GM21367 (cell line): ENCODE measurements at regions not wholly inside any gene's neighbourhood (a gene's known extent, or its start where the extent isn't known, plus 50 kb on each side); places are given as distances from the start of the nearest gene placed in this dataset.

Experiments used
- ATAC-seq: cut with Tn5 transposase; IDR thresholded peaks from one replicate; pipeline ENCODE4 v1.9.1; 2021; ENCODE audit not compliant: unreplicated experiment

DNA sequence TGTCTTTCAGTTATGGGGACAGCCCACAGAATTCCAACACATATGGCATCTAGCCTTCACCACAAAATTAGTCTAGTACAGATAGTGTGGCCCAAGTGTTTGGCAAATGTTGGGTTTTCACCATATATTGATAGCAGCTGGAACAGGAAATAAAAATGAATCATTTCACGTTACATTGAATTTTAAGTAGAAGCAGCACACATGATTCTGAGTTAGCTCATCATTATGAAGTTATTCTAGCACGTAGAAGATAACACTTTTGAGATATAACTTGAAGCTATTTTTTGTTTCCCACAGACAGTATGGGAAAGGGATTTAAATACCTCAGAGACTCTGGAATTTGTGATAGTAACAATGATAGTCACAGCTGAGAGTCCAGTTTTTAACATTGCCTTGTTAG lies 118.7 kb downstream of the FAT4 start:
- ATAC-seq: no peak

DNA sequence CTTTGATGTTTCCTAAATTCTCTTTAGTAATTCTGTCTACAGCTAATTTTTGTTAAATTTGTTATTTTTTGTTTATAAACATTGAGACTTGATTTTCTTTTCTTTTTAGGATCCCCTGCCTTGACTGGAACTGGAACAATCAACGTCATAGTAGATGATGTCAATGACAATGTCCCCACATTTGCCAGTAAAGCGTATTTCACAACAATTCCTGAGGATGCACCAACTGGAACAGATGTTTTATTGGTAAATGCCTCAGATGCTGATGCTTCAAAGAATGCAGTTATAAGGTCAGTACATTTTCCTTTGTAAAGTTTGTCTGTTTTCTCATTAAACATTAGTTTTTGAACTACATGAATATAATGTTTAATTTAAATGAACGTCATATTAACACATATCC lies 119.4 kb downstream of the FAT4 start:
- ATAC-seq: no peak

DNA sequence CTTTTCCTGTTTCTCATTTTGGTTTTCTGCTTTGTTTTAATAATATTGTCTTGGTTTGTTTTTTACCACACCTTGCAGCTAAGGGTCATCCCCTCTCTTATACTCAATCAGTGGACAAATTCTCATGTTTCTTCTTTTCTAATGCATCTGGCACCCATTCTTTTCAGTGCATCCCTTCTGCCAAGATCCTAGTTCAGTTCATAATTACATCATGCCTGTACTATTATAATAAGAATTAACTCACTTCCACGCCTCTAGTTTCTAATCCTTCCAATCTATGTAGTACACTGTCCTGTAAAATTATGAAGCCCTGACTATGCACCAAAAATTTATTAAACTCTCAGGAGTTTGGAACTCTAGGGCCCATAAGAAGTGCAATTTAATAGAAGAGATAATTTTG lies 126.1 kb downstream of the FAT4 start:
- ATAC-seq: no peak

DNA sequence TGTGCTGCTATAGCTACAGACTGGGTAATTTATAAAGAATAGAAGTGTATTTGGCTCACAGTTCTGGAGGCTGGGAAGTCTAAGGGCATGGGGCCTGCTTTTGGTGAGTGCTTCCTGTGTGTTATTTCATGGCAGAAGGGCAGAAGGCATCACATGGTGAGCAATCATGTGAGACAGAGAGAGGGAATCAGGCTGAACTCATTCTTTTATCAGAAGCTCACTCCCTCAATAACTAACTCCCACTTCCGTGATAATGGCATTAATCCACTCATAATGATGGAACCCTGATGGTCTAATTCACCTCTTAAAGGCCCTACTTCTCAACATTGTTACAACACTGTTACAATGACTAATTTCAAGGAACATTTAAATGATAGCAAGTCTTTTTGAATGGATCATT lies 129.4 kb downstream of the FAT4 start:
- ATAC-seq: no peak

DNA sequence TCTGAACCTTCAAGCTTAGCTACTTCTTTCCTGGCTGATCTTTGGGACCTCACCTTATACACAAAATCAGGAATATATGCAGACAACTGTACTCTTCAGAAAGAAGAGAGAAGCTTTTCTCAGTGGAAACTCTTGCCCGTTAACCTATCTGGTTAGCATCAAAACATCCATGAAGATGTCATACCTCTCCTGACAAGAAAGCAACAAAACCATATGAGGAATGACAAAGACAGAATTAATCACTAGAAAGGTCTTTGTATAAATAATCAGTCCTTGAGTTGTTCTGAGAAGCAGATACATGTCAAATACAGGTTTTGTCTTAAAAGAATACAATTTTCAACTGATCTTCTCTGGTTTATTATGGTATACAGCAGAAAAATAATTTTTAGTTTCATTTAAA lies 130.8 kb downstream of the FAT4 start:
- ATAC-seq: no peak

DNA sequence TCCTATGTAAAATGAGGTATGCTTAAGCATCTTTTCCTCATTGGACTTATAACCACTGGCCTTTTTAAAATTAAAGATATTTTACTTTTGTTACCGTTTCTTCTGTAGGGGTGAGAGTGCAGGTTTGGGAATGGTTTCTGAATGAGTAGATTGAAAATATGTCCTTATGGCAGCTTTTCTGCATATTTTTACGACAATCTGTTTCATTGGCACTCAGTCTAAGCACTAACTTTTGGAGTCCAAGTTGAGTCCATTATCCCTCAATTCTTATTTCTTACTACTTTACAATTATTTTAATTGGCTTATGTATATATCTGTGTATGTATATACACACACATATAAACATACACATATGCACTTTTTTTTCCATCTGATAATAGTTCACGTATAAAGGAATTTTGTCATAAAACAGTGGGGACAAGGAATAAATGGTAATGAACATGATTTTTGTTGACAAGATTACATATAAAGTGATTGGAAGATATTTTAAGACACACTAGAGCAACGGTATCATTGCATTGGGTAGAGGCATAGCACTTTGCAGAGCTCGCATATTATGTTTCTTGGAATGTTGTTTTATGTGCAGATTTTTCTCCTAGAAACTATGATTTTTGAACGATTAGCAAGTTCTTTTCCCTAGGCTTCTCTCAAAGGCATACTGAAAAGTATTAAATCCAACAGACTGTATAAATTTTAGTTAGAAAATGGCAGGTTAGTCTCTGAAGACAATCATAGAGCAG lies 133.0 kb downstream of the FAT4 start:
- ATAC-seq: no peak

DNA sequence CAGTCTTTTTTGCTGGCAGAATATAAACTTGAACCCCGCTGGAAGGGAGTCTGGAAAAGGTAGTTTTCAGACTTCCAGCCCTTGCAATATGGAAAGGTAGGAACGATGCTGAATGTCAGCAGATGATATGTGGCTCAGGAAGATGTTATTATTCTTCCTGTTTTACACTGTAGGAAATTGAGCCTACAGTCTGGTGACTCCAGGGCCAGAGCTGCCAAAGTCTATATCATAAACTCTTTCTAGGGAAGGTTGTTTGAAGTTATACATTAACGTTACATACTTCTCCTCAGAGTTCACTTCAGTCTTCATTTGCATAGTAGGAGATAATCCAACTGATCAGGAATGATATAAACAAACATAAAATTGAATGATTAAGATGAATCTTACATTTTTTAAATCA lies 141.3 kb downstream of the FAT4 start:
- ATAC-seq: no peak

DNA sequence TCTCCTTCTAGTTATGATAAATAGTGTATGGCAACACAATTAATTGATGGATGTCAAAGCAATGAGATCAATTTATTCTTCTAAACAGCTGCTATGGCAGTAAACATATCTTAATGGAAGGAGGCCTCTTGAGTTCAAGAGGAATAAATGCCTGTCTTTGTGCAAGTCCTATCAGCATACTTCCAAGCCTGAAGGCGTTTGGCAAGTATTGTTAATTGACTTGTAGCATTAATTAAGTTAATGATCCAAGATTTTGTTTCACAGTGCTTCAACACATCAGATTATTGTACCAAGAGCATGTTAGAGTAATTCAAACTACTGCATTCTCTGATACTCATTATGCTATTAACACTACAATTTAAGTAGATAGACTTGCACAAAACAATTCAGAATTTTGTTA lies 144.8 kb downstream of the FAT4 start:
- ATAC-seq: no peak

DNA sequence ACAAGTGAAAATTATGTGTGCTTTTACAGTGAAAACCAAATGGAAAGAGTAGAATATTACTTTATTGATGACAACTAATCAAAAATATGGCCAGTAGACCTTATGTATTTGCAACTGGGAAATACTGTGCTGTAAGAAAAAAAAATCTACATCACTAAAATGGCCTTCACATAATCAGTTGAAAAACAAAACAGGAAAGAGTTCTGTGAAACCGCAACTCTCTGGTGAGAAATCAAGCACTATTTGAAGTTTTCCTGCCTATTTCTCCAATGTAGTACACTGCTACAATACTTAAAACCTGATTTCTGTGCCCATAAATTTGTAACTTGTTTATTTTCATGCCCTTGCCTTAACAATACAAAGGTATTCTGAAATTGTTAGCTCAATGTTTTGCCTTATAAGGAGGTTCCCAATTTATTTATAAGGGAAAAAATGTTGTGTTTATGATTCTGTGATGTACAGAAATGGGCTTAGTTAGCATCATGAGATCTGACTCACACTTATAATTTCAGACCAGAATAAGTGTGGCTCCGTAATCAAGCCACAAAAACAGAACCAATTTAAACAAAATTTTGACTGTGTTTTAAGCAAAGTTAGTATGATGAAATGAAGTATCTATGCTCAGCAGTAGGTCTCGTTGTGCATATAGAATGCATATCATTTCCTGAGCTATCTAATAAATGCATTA lies 147.1 kb downstream of the FAT4 start:
- no peak for ATAC-seq

DNA sequence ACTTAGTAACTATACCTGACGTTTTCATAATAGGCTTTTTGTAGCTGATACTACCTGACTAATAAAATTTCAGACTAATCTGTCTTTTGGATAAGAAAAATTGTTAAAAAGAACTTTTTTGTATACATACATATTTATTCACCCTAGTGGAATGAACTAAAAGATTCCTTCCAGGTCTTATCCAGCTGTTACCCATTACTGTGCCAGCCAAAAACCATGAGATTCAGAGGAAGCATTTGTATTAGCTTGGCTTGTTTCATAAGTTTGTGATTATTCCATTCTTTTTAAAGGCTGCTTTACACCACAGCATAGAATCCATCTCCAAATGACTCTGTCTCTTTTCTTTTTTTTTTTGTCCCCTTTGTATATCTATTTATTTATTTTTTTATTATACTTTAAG lies 149.4 kb downstream of the FAT4 start:
- no peak for ATAC-seq

DNA sequence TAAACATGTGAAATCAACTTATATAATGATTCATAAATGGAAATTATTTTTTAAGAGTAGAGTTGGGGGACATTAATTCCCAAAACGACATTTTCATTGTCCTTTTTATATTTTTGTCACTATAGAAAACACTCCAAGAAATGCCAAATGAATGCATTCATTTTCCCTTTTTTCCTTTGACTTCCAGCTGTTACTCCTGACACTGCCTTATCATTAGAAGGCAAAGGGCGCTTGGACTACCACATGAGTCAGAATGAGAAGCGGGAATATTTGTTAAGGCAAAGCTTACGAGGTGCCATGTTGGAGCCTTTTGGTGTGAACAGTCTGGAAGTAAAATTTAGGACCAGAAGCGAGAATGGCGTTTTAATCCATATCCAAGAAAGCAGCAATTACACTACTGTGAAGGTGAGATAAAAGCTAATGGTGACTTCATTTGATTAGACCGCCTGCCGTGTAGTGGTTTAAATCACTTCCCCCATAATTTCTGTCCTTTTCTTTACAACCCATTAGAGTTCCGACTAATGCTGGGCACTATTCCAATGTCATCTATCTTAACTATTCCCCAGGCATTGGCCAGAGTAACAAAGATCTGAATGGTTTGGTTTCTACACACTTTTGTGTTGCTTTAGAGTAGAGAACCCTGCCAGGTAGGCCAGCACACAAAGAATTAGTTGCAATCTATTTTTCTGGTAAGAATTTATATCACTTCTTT lies 166.7 kb downstream of the FAT4 start:
- no peak for ATAC-seq

DNA sequence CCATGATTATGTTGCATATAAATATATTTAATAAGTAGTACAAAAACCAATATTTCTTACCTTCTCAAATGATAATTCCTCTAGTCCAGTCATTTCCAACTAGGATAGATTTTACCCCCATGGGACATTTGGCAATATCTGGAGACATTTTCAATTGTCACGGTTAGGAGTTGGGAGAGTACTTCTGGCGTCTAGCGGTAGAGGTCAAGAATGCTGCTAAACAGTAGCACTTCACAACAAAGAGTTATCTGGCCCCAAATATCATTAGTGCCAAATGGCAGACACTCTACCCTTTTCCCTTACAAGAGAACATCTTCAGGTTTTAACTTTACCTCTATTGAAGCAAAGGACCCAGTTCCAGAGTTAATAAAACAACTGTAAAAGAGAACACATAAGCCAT lies 168.1 kb downstream of the FAT4 start:
- no peak for ATAC-seq

DNA sequence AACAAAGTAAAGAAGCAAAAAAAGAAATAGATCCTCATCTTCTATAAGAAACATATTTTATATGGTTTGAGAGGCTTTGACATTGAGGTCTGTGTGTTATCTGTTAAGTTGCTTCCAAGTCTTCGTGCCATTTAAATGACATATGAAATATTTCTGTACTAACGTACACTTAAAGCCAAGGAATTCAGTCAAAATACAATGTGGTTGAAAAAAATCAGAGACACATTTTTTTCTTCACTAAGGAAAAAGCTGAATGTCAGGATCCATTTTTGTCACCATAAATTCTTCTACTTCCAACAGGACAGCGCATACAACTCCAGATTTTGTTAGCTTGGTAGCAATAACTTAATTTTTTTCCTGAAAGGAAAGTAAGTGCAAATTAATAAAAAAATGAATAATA lies 168.5 kb downstream of the FAT4 start:
- no peak for ATAC-seq

DNA sequence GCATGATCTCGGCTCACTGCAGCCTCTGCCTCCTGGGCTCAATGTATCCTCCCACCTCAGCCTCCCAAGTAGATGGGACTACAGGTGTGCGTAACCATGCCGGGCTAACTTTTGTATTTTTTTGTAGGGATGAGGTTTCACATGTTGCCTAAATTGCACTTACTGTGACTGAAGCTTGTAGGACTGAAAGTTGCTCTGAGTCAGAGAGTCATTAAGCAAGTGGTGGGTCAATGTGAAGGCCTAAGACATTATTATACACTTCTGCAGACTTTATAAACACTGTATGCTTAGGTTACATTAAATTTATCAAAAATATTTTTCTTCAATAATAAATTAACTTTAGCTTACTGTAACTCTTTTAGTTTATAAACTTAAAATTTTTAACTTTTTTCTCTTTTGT lies 170.2 kb downstream of the FAT4 start:
- no peak for ATAC-seq

DNA sequence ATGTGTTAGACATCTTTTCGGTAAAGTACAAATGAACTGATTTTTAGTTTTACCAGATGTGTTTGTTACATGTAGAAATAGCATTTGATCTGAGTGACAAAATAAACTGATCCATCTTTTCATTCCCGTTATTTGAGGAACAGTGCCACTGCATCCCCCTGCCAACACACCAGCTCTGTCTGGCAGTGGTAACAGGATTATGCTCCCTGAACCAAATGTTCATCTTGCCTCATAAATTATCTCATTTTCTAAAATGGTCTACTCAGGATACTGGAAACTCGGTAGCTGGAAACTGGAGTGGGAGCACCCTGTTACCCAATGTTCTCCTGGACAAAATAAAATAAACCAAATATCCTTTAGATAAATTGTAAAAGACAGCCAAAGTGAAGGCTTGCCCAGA lies 171.6 kb downstream of the FAT4 start:
- ATAC-seq: no peak

DNA sequence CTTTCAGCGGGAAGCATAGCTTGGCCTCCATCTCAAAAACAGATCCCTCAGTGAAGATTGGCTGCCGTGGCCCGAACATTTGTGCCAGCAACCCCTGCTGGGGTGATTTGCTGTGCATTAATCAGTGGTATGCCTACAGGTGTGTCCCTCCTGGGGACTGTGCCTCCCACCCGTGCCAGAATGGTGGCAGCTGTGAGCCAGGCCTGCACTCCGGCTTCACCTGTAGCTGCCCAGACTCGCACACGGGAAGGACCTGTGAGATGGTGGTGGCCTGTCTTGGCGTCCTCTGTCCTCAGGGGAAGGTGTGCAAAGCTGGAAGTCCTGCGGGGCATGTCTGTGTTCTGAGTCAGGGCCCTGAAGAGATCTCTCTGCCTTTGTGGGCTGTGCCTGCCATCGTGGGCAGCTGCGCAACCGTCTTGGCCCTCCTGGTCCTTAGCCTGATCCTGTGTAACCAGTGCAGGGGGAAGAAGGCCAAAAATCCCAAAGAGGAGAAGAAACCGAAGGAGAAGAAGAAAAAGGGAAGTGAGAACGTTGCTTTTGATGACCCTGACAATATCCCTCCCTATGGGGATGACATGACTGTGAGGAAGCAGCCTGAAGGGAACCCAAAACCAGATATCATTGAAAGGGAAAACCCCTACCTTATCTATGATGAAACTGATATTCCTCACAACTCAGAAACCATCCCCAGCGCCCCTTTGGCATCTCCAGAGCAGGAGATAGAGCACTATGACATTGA lies 175.4 kb downstream of the FAT4 start:
- ATAC-seq: no peak

DNA sequence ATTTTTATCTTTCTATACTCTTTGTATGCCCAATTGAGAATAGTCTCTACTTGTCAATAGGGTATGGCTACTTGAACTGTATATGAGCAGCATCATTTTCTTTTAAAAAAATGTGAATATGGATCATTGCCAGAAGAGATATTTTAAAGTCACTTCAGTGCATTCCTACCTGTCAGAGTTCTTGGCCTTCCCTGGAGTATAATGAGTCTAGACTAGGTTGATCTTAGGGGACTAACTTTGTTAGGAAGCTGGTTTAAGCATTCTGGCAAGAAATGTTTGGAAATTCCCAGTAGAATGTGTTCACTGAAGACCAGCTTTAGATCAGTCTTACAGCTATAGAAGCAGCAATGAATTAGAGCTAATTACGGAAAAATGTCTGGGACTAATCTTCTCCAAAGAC lies 178.2 kb downstream of the FAT4 start:
- no peak for ATAC-seq

DNA sequence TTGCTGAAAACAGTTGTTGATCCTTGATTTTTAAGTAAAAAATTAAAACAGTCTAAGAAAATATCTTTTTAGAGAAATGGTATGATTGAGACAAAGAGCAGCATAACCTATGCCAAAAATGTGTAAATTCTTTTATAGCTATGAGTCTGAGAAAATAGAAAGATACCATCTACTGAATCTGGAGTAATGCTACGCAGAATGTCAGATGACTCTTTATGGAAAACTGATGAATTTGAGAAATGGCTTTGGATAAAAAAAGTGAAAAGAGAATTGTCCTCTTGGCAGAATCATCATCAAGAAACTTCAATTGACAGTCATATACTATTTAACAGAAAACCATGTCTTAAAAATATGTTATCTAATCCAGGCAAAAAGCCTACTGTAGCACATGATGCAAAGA lies 183.1 kb downstream of the FAT4 start:
- ATAC-seq: no peak

DNA sequence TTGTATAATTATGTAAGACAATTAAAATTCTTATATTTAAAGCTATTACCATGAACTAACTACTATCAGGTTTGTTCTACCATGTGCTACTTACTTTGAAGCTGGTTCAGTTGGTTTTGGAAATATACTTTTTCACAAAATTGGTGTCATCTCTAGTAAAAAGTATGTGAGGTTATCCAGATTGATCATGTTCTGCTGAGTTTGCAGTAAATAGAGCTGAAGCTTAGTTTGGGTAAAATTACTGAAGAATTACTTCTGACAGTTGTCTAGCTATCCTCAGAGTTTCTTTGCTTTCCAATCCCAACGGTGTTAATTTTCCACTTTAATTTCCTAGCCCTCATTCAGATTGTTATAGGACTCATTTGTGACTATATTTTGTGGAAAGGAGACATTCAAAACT lies 184.2 kb downstream of the FAT4 start:
- no peak for ATAC-seq

DNA sequence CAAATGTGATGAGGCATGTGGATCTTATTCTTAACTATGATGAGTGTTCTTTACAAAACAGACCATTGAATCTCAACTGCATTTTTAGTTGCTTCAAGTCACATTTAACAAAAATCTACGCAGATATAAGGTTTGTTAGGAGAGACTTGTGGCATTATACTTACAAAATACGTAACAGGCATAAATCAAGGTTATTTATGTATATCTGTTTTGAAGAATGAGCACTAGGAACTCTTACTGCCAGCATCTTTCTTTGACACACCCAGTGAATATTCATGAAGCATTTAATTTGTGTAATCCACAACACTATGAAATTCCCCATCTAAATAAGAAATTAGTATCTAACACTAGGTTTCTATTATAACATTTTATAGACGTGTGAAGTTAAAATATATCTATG lies 186.3 kb downstream of the FAT4 start:
- ATAC-seq: no peak

DNA sequence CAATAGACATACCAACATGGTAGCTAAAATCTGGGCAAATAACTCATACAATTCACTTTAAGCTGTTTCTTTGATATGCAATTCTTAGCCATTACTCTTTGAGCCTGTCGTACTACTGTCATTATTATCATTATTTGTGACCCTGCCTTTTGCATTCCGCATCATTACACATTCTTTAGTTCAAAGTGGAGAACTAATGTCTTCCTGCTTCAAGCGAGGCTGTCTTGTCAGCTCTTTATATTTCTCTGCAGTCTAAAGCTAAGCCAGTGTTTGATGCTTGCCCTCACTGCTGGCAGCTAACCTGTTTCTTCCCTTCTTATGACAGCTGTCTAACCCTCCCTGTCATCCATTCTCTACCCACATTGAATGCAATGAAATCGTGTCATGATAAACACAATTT lies 186.8 kb downstream of the FAT4 start:
- ATAC-seq: no peak

DNA sequence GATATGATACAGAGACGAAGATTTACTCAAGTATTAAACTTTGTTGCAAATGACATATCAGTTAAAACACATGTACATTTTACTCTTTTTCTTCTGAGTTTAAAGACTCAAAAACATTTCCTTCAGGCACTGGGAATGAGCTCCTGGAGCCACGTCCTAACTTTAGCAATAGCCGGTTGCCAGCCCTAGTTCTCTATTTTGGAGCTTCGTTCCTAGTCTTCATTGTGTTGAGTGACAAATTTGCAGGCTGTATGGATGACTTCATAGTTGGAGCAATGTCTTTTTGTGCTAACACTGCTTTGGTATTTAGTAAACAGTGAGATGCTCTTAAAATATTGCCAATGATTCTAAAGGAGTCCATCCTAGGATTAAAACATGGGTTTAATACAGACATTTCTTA lies 190.9 kb downstream of the FAT4 start:
- ATAC-seq: no peak
